GM19328 (cell line): ENCODE measurements at regions not wholly inside any gene's neighbourhood (a gene's known extent, or its start where the extent isn't known, plus 50 kb on each side); places are given as distances from the start of the nearest gene placed in this dataset.

Experiments used
- ATAC-seq: cut with Tn5 transposase; IDR thresholded peaks from one replicate; pipeline ENCODE4 v1.9.1; 2021; ENCODE audit warnings: mild to moderate bottlenecking, moderate library complexity; ENCODE audit not compliant: unreplicated experiment

DNA sequence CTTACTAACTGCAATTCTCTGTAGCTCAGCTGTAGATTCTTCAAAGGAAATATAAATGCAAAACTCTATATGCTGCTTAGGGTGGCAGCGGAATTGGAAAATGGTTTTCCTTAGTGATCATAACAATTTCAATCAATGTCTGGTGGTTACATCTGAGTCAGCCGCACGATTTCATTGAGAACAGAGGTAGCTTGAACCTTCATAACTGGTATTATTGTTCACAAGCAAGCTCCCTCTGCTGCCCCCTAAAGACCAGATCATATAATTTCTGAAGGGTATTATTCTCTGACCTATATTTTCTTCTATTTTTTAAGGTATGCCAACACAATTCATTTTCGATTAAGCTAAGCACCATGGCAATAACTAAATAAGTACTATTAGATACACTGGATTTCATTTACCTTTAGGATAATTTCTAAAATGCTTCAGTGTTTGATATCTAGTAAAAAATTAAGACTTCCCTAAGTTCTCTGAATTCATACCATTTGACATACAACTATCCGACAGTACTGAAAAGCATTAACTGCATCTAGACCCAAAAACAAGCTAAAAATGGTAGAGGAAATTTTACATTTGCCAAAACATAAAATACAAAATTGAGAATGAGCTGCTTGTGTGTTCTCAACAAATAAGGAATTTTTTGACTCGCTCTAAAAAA is 181.1 kb upstream of the SPEF2 start:
- ATAC-seq: no peak

DNA sequence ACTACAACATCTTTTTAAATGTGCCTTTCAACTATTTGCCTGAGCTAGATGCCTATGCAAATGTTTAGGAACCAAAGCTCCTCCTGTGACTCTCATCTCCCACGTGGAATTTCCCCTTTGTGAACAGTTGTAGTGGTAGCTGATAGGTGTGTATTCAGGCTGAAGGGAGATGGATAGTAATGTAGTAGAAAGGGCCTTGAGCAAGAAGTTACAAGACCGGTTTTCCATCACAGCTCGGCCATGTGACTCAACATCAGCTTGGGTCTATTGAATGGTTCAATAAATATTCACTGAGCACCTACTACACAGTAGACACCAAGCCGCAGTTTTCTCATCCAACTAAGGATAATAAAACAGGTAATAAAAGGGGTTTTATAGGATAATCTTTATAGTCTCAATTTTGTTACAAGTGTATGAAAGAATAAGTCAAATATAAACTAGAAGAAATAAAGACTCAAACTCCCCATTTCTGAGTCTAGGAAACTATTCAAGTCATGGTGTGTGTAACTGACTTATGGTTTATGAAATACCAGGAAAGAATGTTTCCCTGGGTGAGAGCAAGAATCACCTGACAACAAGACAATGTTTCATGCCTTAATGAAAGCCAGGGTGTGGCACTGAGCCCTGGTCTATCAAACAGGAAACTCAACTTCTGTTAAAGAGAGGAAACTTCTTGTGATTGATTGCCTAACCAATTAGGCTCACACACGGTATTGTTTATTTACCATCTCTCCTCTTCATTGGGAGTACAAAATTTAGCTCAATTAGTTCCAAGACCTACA is 187.1 kb upstream of the SPEF2 start:
- ATAC-seq: no peak

DNA sequence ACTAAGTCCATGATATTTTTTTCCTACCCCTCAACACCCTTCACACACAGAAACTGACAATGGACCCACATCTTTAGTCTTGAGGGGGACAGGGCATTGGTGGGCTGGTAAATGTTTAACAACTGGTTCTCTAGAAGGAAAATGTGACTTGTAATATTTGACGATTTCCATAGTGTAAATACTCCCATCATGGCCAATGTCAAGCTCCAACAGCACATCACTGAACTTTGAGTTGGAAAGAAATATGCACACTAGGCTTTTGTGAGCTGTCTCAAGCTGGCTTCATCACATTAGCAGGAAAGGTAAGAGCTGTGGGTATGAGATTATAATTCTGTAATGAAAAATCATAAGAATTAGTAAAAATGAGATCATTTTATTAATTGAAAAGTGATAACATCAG is 189.9 kb upstream of the PRLR start:
- ATAC-seq: no peak

DNA sequence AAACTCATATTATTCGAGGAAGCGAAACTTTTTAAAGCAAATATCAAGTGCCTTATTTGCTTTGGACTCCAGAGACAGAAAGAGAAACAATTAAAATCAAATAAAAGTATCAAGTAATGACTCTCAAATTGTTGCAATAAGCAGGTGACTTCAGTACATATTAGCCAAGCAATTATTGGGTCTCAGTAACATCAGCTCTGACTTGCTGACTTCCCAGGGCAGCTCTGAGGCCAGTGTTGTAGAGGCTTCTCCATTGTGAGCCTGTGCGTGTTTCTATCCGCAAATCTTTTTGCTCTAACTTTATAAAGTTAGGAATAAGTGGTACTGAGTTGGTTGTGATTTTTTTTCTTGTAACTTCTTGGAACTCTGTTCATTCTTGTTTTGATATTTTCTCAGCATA is 186.8 kb upstream of the PRLR start:
- ATAC-seq: no peak

DNA sequence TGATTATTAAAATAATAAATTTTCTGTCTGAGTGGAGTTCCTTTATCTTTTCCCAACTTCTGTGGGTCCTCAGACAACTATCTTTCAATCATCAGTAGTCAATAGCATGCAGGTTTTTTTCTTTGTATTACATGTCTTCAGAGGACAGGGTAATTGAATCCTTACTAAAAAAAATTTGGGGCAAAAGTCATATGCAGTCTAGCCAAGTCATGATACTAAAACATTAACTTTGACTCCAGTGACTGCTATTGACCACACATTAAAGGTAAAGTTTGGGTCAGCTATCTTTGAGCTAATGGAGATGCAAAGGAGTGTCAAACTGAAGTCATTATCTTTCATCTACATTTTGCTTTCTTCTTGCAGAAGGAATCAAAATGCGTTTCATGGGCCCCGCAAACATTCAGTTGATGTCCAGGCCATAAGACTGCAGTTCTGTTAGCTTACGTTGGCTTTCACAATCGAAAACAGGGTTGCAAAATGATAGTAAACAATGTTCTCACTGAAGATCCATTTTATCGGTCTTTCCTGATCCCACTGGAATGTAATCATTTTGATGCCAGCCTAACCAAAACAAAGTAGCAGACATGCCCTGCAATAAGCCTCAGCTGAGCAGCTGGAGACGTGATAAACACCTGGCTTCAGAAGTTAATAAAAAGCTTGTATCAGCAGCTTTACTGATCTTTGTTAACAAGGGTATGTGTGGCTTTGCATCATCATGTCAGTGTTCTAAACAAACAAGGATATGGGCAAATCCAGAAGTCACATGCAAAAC is 186.1 kb upstream of the PRLR start:
- no peak for ATAC-seq

DNA sequence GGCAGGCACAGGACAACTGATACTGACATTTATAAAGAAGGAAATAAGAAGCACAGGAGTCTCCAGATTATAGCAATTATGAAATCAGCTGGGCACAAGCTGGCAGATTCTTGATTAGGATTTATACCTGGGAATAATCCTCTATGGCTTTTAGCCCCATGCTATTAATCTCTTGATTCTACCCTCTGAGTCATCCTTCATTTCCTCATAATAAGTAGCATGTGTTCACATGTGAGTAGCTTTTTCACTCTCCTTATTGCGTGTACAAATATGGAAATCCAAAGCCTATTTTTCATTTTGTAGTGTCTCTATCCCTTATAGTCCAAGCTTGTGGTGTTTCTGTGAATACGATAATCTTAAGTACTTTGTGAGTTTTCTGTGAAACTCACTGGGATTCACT is 185.0 kb upstream of the PRLR start:
- ATAC-seq: no peak

DNA sequence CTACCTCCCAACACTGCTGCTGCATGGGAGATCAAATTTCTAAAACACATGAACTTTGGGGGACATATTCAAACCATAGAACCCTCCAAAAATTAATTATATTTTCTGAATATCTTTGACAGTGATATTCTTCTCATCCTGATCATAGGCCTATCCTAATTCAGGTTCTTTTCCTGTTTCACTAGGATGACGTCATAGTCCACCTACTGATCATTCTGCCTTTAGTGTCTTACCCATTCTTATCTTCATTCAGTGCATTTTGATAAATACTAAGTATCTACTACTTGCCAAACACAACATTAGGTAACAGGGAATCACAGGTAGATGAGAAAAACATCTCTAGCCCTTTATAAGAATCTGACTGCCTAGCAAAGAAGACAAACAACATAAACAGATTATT is 179.1 kb upstream of the PRLR start:
- ATAC-seq: no peak

DNA sequence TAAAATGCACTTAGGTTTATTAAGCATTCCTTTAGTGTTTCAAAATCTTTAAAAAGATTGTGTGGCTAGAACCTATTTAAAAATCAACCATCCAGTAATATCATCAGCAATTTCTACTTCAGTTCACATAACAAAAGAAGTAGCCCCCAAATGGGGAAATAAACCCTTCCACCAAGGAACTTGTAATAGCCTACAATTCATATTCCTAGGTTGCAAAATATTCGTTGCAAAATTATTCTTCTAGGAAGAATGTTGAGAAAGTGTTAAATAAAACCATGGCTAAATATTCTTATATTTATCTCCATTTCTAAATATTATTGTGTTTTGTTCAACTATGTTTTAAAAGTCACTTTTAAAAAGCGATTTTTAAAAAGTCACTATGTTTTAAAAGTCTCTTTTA is 177.9 kb upstream of the PRLR start:
- no peak for ATAC-seq

DNA sequence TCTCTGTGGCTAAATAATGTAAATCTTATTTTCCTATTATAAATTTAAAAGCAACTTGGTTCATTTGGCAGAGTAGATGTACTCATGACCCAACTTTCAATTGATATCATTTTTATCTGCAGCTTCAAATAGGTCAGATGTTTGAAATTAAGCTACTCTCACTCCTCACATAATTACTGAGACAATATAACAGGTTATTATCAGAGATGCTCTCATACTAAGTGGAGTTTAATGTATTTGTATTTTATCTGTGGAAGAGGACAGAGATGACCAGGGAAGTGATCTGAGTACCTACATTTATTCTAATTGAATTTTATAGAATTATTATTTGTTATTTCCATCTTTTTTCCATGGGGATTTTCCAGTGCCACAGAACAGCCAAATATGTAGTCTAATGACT is 177.4 kb upstream of the PRLR start:
- ATAC-seq: no peak

DNA sequence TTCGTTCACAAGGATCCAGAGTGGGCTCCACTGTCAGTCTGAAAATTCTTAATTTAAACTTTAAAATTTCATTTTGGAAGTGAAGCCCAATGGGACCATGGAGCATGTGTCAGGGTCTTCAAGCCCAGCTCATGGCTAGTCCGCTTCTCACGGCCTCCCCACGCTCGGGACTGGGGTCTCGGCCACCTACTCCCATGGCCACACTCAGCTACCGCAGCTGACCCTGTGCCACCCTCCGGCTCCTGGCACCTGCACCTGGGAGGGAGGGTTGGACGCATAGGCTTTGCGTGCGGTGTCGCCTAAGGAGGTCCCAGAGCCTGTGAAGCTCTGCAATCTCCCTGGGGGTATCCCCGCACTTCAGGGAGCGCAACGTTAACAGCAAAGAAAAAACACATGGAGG is 175.7 kb upstream of the PRLR start:
- no peak for ATAC-seq

DNA sequence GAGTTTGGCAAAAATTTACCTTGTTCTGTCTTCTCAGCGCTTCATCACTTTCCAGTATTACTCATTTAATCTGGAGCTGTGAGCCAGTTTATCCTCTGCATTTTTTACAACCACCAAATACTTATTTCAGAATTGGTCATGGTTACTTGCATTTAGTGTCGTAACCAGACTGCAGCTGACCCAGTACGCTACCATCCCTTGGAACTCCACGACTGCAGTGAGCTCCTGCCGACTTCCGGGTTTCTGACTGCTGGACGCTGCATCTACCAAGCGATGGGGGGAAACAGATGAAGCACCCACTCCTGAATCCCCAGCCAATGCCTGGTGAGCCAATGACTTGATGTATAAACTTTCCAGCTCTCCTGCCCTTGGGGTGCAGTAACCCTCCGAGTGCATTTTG is 174.4 kb upstream of the PRLR start:
- ATAC-seq: no peak

DNA sequence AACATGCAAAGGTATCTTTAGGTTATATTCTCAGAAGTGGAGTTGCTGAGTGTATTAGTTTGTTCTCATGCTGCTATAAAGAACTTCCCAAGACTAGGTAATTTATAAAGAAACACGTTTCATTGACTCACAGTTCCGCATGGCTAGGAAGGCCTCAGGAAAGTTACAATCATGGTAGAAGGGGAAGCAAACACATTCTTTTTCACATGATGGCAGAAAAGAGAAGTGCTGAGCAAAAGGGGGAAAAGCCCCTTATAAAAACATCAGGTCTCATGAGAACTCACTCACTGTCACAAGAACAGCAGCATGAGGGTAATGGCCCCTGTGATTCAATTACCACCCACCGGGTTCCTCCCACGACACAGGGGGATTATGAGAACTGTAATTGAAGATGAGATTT is 163.6 kb upstream of the PRLR start:
- no peak for ATAC-seq

DNA sequence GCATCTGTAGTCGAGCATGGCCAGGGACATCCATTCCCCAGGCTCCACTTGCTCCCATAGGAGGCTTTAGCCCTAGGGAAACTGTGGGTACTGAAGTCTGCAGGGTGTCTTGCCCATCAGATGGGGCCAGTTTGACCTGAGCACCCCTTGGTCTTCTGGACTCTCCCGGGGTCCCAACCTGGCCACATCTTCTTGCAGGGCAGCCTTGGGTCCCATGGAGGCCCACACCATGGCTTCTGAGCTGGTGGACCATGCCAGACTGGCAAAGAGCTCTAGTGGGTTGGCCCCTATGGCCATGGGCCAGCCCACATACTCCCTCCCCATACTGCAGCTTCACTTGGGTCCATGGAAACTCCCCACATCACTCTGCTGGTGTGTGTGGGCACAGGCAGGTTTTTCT is 154.4 kb upstream of the PRLR start:
- ATAC-seq: no peak

DNA sequence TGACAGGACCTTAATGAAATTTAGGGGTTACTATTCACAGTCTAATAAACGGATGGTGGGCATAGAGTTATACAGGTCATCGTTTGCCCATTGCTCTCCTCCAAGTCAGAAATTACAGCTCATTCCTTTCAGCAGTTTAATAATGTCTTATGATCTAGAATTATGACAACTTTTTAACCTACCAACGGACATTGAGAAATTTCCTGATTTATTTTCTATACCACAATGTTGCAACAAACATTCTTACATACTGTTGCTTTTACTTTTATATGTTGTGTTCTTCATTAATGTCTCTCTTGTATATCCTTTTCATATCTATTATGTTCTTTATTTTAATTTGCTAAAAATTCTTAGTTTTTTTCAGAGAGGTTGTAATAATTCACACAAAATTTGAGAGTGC is 152.8 kb upstream of the PRLR start:
- ATAC-seq: no peak

DNA sequence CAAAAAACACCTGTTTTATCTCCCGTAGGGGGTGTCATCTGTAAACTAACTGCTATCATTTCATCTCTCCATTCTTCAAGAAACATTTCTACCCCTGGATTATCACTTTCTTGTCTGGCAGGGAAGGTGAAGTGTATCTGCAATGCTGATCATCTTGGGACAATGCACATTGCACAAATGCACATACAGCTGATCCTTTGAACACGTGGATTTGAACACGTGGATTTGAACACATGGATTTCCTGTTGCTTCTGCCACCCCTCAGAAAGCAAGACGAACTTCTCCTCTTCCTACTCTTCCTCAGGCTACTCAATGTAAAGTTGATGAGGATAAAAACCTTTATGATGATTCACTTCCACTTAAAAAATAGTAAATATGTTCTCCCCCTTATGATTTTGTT is 147.4 kb upstream of the PRLR start:
- ATAC-seq: no peak

DNA sequence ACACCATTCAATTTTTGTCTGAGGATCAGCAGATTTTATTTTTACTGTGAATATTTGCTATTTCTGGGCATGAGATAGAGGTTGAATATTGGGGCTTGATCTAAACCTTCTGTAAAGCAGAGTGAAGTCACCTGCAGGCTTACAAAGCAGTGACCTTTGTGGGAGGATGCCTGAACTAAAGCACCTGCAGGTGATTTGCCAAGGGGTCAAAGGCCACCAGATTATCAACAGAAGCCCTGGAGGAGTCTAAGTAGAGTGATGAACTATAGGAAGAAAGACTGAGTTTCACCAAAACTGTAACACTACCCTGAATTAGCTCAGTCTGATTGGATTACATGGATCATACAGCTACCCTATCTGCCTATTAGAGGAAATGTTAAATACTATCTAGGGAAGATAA is 144.3 kb upstream of the PRLR start:
- ATAC-seq: no peak

DNA sequence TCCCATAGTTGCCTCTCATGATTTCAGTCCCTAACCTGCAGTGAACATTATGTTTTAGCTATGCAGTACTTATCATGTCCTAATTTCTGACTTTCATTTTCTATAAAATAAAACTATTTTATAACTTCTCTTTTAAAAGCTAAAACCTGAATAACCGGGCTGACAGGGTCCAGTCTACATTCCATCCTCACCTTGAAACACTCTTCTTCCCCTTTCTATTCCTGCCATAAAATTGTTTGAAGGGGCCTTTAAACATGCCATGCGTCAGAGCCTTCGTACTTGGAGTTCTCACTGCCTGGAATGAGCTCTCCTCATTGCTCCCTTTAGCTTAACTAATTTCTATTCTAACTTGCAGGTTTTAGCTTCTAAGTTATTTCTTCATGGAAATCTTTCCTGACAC is 143.0 kb upstream of the PRLR start:
- ATAC-seq: no peak

DNA sequence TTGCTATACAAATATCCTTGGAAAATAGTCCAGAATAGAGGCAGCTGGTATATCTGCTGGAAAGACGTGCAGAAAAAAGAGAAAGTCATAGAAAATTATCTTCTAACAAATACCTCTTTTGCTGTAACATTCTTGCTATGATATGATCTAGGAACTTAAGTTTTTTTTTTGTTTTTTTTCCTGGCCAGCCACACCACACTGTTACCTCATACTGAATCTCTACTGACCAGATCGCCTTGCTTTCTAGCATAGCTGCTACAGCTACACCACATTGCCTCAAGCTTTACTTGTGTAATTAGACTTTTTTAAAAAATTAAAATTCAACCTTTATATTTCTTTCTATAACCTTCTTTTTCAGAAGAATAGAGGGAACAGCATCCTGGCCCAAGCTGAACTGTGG is 142.2 kb upstream of the PRLR start:
- ATAC-seq: no peak

DNA sequence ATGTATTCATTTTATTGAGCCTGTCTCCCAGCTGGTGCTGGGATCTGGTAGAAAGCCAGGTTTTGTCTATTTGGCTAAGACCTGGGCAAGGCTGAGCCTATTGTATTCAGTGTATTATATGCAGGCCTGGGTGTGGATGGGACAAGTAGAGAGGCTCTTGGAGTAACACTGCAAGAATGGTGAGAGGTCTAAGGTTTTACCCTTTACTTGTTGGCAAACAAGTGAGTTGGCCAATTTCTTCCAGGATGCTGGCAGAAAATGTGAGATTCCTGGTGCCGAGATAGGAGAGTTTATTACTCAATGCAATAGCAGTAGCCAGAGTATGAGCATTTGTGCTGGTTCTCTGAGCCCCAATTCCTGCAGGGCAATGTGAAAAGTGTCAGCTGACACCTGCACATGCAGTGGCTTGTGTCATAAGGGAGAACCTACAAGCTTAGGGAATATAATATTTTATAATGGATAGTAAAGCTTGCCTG is 141.7 kb upstream of the PRLR start:
- ATAC-seq: no peak

DNA sequence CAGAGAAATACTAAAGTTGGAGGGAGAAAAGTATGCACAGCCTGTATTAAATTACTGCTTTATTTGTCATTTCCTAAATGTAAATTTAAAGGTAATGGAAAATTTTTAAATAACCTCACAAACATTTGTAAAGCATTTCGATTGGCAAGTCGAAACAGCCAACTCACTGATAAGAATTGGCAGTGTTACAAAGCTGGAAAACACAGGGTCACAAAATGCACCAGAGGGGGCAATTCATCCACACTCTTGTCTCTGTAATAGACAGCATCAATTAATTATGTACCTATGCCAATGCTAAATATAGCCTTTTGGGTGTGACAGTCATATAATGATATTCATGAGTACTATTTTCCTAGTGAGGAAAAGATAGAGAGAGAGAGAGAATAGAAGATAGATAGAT is 140.6 kb upstream of the PRLR start:
- no peak for ATAC-seq

DNA sequence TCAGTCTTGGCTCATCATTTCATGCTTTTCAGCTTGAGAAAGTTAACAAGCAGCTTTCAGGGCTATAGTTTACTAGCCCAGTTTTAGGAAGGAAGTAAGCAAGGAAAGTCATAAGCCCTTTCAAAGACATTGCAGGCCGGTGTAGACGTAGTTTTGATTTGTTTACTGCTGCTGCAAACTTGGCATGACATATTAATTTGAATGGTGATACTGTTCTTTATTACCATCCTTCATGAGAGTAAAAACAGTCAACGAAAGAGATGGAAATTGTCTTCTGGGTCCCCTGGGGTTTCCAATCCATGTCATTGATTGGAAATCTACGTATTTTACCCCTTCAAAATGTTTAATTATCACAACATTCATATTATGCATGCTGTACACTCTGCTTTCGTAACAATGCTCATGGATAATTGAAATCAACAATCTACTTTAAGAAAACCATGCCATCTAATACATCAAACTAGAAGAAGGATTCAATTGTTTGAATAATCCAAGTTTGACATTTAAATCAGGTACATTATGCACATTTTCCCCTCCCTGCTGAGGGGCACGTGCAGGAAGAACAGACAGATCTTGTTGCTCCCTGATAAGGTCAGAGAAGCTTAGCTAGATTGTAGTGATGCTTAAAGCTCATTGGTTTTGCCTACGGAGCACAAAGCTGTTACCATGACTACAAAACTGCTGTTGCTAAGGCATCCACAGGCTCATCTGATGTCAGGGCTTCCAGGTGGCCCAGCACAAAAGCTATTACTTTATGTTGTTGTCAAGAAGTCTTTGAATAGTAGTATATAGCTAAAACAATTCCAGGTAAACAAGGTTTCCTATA is 139.9 kb upstream of the PRLR start:
- no peak for ATAC-seq
